Thyroid gland (tissue), 4 donors: ENCODE measurements at regions not wholly inside any gene's neighbourhood (a gene's known extent, or its start where the extent isn't known, plus 50 kb on each side); places are given as distances from the start of the nearest gene placed in this dataset.

ENCODE experiments used
- DNase-seq, 2 donors: peaks; one replicate each; pipeline ENCODE4 v3.0.0-alpha.2; 2019
- H3K27ac ChIP-seq, 3 donors: fragments of 200-600 bp; sonication (generic); 1 replicate in 2 of 3; 2 replicates in 1 of 3; pipeline ENCODE4 v1.5.1; 2016 to 2019; ENCODE audit warnings: mild to moderate bottlenecking in 1 of 3, moderate library complexity in 1 of 3
- H3K27me3 ChIP-seq: fragments of 200-600 bp; sonication (generic); one replicate; pipeline ENCODE4 v1.5.1; 2019
- H3K36me3 ChIP-seq, 2 donors: fragments of 200-600 bp; sonication (generic); one replicate each; pipeline ENCODE4 v1.5.1; 2016 to 2019
- H3K4me1 ChIP-seq, 2 donors: fragments of 200-600 bp; sonication (generic); one replicate each; pipeline ENCODE4 v1.5.1; 2017 to 2019
- H3K4me3 ChIP-seq, 3 donors: fragments of 200-600 bp; sonication (generic); replicated peaks in 1 of 3; 1 replicate in 2 of 3; 2 replicates in 1 of 3; pipeline ENCODE4 v1.5.1; 2016; ENCODE audit warnings: mild to moderate bottlenecking in 1 of 3
- H3K9me3 ChIP-seq: fragments of 200-600 bp; sonication (generic); one replicate; pipeline ENCODE4 v1.5.1; 2017
- POLR2A ChIP-seq, 2 donors: fragments of 450-650 bp; IDR thresholded peaks; one replicate each; pipeline ENCODE4 v1.6.1; 2017; ENCODE audit warnings: antibody characterized with exemption in 2 of 2, mild to moderate bottlenecking in 2 of 2, moderate library complexity in 1 of 2
- WGBS, 2 donors: methylation state at CpG; one replicate each; pipeline ENCODE4 v1.1.5; 2017; 5-methylcytosine and 5-hydroxymethylcytosine counted together
- intact Hi-C: fragments of 100-400 bp; cut with DNase I; formaldehyde crosslinking; loops from one replicate; pipeline ENCODE4 v1.15.1; 2023
- TF ChIP-seq, protein P1 (sequence below), 6 experiments: fragments of 200-600 bp in 3 of 6; fragments of 450-650 bp in 3 of 6; sonication (generic) in 3 of 6; IDR thresholded peaks; one replicate each; pipeline ENCODE4 v1.5.1; 2016 to 2019; ENCODE audit warnings: antibody characterized with exemption in 6 of 6, mild to moderate bottlenecking in 2 of 6, inconsistent platforms in 1 of 6, moderate library complexity in 1 of 6

DNA sequence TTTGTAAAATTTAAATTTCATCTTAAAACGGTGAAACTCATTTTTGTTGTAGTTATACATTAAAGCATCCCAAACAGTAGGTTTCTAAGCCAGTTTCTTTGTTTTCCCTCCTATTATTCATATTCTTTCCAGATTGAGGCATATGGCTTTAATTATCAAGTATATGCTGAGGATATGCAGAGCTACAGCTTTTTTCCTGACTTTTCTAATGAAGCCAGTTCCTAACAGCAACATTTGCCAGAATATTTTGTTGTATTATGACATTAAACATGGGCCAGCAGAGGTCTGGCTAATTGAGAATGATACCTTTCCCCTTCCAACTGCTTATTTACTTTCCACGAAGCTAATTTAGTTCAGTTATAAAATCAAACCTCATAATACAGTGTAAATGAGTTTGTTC, 75.3 kb downstream of the SLIT2 start:
- TF ChIP-seq POLR2A (IDR thresholded peaks at IDR 0.05), result no peak
- TF ChIP-seq, protein P1, sequence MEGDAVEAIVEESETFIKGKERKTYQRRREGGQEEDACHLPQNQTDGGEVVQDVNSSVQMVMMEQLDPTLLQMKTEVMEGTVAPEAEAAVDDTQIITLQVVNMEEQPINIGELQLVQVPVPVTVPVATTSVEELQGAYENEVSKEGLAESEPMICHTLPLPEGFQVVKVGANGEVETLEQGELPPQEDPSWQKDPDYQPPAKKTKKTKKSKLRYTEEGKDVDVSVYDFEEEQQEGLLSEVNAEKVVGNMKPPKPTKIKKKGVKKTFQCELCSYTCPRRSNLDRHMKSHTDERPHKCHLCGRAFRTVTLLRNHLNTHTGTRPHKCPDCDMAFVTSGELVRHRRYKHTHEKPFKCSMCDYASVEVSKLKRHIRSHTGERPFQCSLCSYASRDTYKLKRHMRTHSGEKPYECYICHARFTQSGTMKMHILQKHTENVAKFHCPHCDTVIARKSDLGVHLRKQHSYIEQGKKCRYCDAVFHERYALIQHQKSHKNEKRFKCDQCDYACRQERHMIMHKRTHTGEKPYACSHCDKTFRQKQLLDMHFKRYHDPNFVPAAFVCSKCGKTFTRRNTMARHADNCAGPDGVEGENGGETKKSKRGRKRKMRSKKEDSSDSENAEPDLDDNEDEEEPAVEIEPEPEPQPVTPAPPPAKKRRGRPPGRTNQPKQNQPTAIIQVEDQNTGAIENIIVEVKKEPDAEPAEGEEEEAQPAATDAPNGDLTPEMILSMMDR (IDR thresholded peaks at IDR 0.05), result no peak
- intact Hi-C loops, result no loop called here
- Histone ChIP-seq H3K27ac (no peak overlapping the region), H3K4me1 (no peaks in the 10 kb centered on the region), H3K9me3 (no peaks in the 10 kb centered on the region), H3K27me3 (no peaks in the 10 kb centered on the region), H3K36me3 (no peaks in the 10 kb centered on the region), H3K4me3 (no peak overlapping the region)
- WGBS, 2 donors, result 69 to 80% methylated on average over 2 of the region's 2 CpGs
- DNase-seq, result no peak

DNA sequence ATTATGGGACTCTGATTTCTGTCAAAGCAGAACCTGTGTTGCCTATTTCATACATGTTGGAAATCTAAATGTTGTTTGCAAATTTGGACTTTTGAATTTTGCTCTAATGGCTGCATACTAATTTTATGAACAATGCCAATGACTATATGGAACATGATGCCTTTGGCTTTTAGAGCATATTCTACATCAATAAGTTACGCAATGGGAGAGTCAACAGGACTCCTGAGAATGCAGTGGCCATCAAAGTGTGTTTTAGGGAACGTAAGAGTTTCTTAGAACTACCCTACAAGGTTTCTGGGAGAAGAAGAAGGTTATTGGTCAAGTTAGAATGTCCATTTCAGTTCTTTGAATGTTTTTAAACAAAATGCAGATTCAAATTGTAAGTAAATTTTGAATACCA, 76.1 kb downstream of the SLIT2 start:
- no peaks in the 10 kb centered on the region for H3K9me3 ChIP-seq
- 88% methylated on average over 2 of the region's 2 CpGs for WGBS, 2 donors
- H3K36me3 ChIP-seq, result no peaks in the 10 kb centered on the region
- no peaks in the 10 kb centered on the region for H3K4me1 ChIP-seq
- DNase-seq, result no peak
- no peaks in the 10 kb centered on the region for H3K27me3 ChIP-seq
- intact Hi-C loops, result no loop called here
- no peak overlapping the region for H3K4me3 ChIP-seq
- H3K27ac ChIP-seq, result no peak overlapping the region
- TF ChIP-seq POLR2A (IDR thresholded peaks at IDR 0.05), result no peak
- TF ChIP-seq, protein P1 (IDR thresholded peaks at IDR 0.05), result no peak

DNA sequence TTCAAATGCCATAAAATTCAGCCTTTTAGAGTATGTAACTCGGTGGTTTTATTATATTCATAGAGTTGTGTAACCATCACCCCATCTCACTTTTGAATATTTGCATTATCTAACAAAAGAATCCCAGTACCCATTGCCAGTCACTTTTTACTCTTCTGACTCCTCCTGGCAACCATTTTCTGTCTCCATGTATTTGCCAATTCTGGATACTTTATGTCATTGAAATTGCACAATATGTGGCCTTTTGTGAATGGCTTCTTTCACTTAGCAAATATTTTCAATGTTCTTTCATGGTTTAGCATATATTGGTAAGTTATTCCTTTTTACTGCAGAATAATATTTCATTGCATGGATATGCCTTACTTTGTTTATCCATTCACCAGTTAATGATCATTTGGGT, 79.9 kb downstream of the SLIT2 start:
- Histone ChIP-seq H3K9me3 (no peaks in the 10 kb centered on the region), H3K36me3 (no peaks in the 10 kb centered on the region), H3K27ac (no peak overlapping the region), H3K27me3 (no peaks in the 10 kb centered on the region), H3K4me3 (no peak overlapping the region), H3K4me1 (no peaks in the 10 kb centered on the region)
- intact Hi-C loops, result no loop called here
- 84 to 89% methylated on average over 1 of the region's 1 CpG for WGBS, 2 donors
- no peak for DNase-seq
- TF ChIP-seq POLR2A (IDR thresholded peaks at IDR 0.05), result no peak
- TF ChIP-seq, protein P1 (IDR thresholded peaks at IDR 0.05), result no peak

DNA sequence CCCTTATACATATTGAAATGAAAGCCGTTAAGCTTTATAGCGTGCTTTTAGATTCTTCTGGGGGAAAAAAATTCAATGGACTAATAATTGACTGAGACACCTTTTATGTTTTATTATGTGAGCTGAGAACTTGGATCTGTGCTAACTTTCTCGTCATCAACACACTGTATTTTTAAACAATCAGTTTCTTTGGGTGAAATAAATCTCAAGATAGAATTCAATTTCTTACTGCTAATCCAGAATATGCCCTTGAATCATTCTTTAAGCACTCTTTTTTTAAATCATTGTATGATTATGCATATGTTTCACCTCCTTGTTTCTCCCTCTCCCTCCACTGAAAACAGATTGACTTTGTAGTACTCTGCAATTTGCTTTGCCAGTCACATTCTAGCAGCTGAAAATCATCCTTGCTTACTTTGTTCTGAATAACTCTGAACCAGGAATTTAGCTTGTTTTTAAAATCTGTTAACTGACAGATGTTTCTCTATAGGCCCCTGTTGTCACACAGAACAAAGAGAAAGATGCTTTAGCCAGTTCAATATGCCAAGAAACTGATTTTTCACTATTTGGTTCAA, 81.5 kb downstream of the SLIT2 start:
- Histone ChIP-seq H3K4me3 (no peak overlapping the region), H3K9me3 (no peaks in the 10 kb centered on the region), H3K27ac (no peak overlapping the region), H3K4me1 (no peaks in the 10 kb centered on the region), H3K27me3 (no peaks in the 10 kb centered on the region), H3K36me3 (no peaks in the 10 kb centered on the region)
- TF ChIP-seq, protein P1 (IDR thresholded peaks at IDR 0.05), result no peak
- no peak for TF ChIP-seq POLR2A (IDR thresholded peaks at IDR 0.05)
- no peak for DNase-seq
- intact Hi-C loops, result no loop called here
- WGBS, 2 donors, result 86 to 92% methylated on average over 3 of the region's 3 CpGs

DNA sequence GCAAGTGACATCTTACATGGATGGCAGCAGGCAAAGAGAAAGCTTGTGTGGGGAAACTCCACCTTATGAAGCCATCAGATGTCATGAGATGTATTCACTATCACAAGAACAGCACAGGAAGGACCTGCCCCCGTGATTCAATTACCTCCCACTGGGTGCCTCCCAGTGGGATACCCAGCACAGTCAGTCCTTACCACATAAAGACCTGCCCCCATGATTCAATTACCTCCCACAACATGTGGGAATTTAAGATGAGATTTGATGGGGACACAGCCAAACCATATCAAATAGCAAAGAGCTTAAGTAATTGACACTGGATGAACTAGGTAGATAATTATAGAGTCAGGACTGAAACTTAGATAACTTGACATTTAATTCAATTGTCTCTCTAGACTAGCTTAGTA, 85.6 kb downstream of the SLIT2 start:
- no peak overlapping the region for H3K27ac ChIP-seq
- intact Hi-C loops, result no loop called here
- no peaks in the 10 kb centered on the region for H3K9me3 ChIP-seq
- no peak for DNase-seq
- H3K27me3 ChIP-seq, result no peaks in the 10 kb centered on the region
- TF ChIP-seq POLR2A (IDR thresholded peaks at IDR 0.05), result no peak
- TF ChIP-seq, protein P1 (IDR thresholded peaks at IDR 0.05), result no peak
- H3K4me1 ChIP-seq, result no peaks in the 10 kb centered on the region
- H3K36me3 ChIP-seq, result no peaks in the 10 kb centered on the region
- WGBS, 2 donors, result 61 to 76% methylated on average over 1 of the region's 1 CpG
- no peak overlapping the region for H3K4me3 ChIP-seq
